COLO668 (cell line): ENCODE measurements at regions not wholly inside any gene's neighbourhood (a gene's known extent, or its start where the extent isn't known, plus 50 kb on each side); places are given as distances from the start of the nearest gene placed in this dataset.

Experiments used
- DNase-seq: peaks from one replicate; lab custom pipeline; 2025; ENCODE audit not compliant: unreplicated experiment; lab: John Stamatoyannopoulos, UW

GRCh38 chr1:95982711-95983110 is 738.9 kb upstream of the PTBP2 start:
- no peak for DNase-seq

- no peak for DNase-seq
Observed at GRCh38 chr1:95983831-95984230, 737.8 kb upstream of the PTBP2 start.

GRCh38 chr1:95984798-95985374 is 736.7 kb upstream of the PTBP2 start:
- no peak for DNase-seq

GRCh38 chr1:95990033-95990432 is 731.6 kb upstream of the PTBP2 start:
- DNase-seq: no peak

- no peak for DNase-seq
Observed at GRCh38 chr1:95991787-95992520, 729.6 kb upstream of the PTBP2 start.

GRCh38 chr1:95994643-95995042 is 726.9 kb upstream of the PTBP2 start:
- DNase-seq: no peak

GRCh38 chr1:96002201-96002600 is 719.4 kb upstream of the PTBP2 start:
- no peak for DNase-seq

GRCh38 chr1:96002969-96003964 is 718.3 kb upstream of the PTBP2 start:
- DNase-seq: no peak

GRCh38 chr1:96009831-96010434 is 711.7 kb upstream of the PTBP2 start:
- DNase-seq: no peak

GRCh38 chr1:96011606-96012005 is 710.0 kb upstream of the PTBP2 start:
- no peak for DNase-seq

- DNase-seq: no peak
Observed at GRCh38 chr1:96016219-96016618, 705.4 kb upstream of the PTBP2 start.

GRCh38 chr1:96020378-96020777 is 701.2 kb upstream of the PTBP2 start:
- no peak for DNase-seq

- DNase-seq: no peak
Observed at GRCh38 chr1:96025062-96025461, 696.5 kb upstream of the PTBP2 start.

- DNase-seq: no peak
Observed at GRCh38 chr1:96028071-96028470, 693.5 kb upstream of the PTBP2 start.

- DNase-seq: no peak
Observed at GRCh38 chr1:96030312-96030711, 691.3 kb upstream of the PTBP2 start.

- no peak for DNase-seq
Observed at GRCh38 chr1:96034006-96034405, 687.6 kb upstream of the PTBP2 start.

GRCh38 chr1:96036763-96037162 is 684.8 kb upstream of the PTBP2 start:
- DNase-seq: no peak

GRCh38 chr1:96038636-96039035 is 682.9 kb upstream of the PTBP2 start:
- no peak for DNase-seq

GRCh38 chr1:96039910-96040309 is 681.7 kb upstream of the PTBP2 start:
- DNase-seq: no peak

GRCh38 chr1:96041470-96041869 is 680.1 kb upstream of the PTBP2 start:
- no peak for DNase-seq

- DNase-seq: no peak
Observed at GRCh38 chr1:96048572-96049212, 672.9 kb upstream of the PTBP2 start.
